Endodermal cell (in vitro differentiated cells): ENCODE measurements at regions not wholly inside any gene's neighbourhood (a gene's known extent, or its start where the extent isn't known, plus 50 kb on each side); places are given as distances from the start of the nearest gene placed in this dataset.
"Not testable (repeated sequence)": the region's sequence is repeated elsewhere in the genome, so short reads cannot be mapped to it uniquely, and the experiment has no call there.

Experiments
- DNase-seq: peaks from one replicate; pipeline ENCODE4 v3.0.0-alpha.2; 2017
- H3K27ac ChIP-seq: 2 replicates; pipeline ENCODE4 v1.5.1; 2013; ENCODE audit warnings: mild to moderate bottlenecking, low read depth, low read length, moderate library complexity
- H3K27me3 ChIP-seq: 2 replicates; pipeline ENCODE4 v1.6.1; 2013; ENCODE audit warnings: mild to moderate bottlenecking, low read length, moderate library complexity; ENCODE audit not compliant: insufficient read depth, control insufficient read depth, poor library complexity, severe bottlenecking
- H3K36me3 ChIP-seq: 2 replicates; pipeline ENCODE4 v1.7.0; 2013; ENCODE audit warnings: mild to moderate bottlenecking, low read length, moderate library complexity; ENCODE audit not compliant: control insufficient read depth, insufficient read depth
- H3K4me1 ChIP-seq: one replicate; pipeline ENCODE4 v1.7.0; 2013; ENCODE audit warnings: low read length; ENCODE audit not compliant: control insufficient read depth, insufficient read depth
- H3K4me3 ChIP-seq: 2 replicates; pipeline ENCODE4 v1.5.1; 2013; ENCODE audit warnings: mild to moderate bottlenecking, low read length, moderate library complexity
- H3K9ac ChIP-seq: 2 replicates; pipeline ENCODE4 v1.6.1; 2013; ENCODE audit warnings: mild to moderate bottlenecking, low read length, moderate library complexity; ENCODE audit not compliant: poor library complexity, severe bottlenecking; ENCODE audit errors: extremely low read depth
- H3K9me3 ChIP-seq: 2 replicates; pipeline ENCODE4 v1.6.1; 2013; ENCODE audit warnings: mild to moderate bottlenecking, low read length, moderate library complexity; ENCODE audit not compliant: control insufficient read depth
- H3K27ac Mint-ChIP-seq: 2 replicates; pipeline ENCODE4 v1.8.0; 2020; ENCODE audit warnings: mixed read lengths
- H3K27me3 Mint-ChIP-seq: 2 replicates; pipeline ENCODE4 v1.8.0; 2021; ENCODE audit warnings: mild to moderate bottlenecking, mixed read lengths; ENCODE audit not compliant: insufficient read depth
- H3K36me3 Mint-ChIP-seq: 2 replicates; pipeline ENCODE4 v1.8.0; 2020; ENCODE audit warnings: low read depth, mixed read lengths
- H3K4me1 Mint-ChIP-seq: 2 replicates; pipeline ENCODE4 v1.8.0; 2020; ENCODE audit warnings: mixed read lengths
- H3K4me3 Mint-ChIP-seq: 2 replicates; pipeline ENCODE4 v1.8.0; 2020; ENCODE audit warnings: mild to moderate bottlenecking, moderate library complexity, mixed read lengths
- H3K9me3 Mint-ChIP-seq: 2 replicates; pipeline ENCODE4 v1.8.0; 2020; ENCODE audit warnings: mild to moderate bottlenecking, mixed read lengths
- CTCF ChIP-seq: fragments of 200-600 bp; sonication (generic); conservative IDR thresholded peaks from 2 replicates; pipeline ENCODE4 v1.5.0; 2021; ENCODE audit warnings: antibody characterized with exemption, mild to moderate bottlenecking
- WGBS, 2 experiments: methylation state at CpG; one replicate each; pipeline versions ENCODE4 v1.1.5 to v1.1.7; 2013; ENCODE audit warnings: missing lambda C conversion rate in 2 of 2, mixed read lengths in 1 of 2; ENCODE audit not compliant: insufficient coverage in 1 of 2, insufficient read length in 1 of 2; 5-methylcytosine and 5-hydroxymethylcytosine counted together

DNA sequence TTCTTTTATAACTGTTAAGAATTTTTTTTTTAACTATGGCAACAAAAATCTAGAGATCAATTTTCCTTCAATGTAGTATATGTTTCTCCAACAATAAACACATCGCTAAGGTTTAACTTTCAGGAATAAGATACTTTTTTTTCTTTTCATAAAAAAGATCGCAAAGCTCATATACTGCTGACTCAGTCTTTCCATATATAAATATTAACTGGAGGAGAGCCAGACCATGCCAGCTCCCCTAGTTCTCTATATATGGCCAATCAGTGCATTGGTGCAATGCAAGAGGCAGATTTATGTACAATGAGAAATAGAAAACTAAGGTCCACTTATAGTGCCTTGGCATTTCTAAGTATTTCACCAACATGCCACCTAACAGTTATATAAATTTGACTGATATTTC is 89.2 kb upstream of the GAS1 start:
- no peak overlapping the region for H3K27ac Mint-ChIP-seq
- no peak overlapping the region for H3K27ac ChIP-seq
- peaks cover 22% of the 10 kb centered on the region for H3K4me1 Mint-ChIP-seq
- TF ChIP-seq CTCF: no peak
- H3K27me3 ChIP-seq: no peaks in the 10 kb centered on the region
- no peak overlapping the region for H3K4me3 ChIP-seq
- H3K4me3 Mint-ChIP-seq: no peak overlapping the region
- H3K27me3 Mint-ChIP-seq: no peaks in the 10 kb centered on the region
- DNase-seq: no peak
- peaks cover 4% of the 10 kb centered on the region for H3K9me3 ChIP-seq
- no peaks in the 10 kb centered on the region for H3K36me3 ChIP-seq
- no peaks in the 10 kb centered on the region for H3K4me1 ChIP-seq
- H3K9ac ChIP-seq: no peak overlapping the region
- peaks cover 3% of the 10 kb centered on the region for H3K9me3 Mint-ChIP-seq
- peaks cover 8% of the 10 kb centered on the region for H3K36me3 Mint-ChIP-seq
- WGBS, 2 experiments: 100% methylated on average over 1 to 2 of the region's 2 CpGs

DNA sequence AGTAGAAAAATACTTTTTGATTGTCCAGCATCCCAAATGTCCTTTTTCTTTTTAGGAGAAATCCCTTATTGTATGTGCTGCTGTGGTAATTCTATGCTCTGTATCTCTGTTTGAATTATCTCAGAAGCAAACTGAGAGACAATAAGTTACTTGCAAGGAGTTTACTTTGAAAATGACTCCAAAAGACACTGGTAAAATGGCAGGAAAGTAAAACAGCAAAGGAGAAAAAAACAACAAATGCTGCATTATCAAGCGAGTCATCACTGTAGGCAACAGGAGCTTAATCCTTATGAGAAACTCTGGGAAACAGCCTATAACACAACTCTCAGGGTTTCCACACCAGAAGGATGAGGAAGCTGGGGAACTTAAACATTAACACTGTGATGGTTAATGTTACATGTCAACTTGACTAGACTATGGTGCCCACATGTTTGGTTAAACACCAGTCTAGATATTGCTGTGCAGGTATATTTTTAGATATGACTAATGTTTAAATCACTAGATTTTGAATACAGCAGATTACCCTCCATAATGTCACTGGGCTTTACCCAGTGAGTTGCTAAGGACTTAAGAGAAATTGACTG is 92.6 kb upstream of the GAS1 start:
- peak overlapping the region; percentile 83 for H3K4me3 ChIP-seq
- 83 to 94% methylated on average over 1 of the region's 1 CpG for WGBS, 2 experiments
- Mint-ChIP-seq H3K27me3 (no peaks in the 10 kb centered on the region), H3K4me1 (peaks cover 12% of the 10 kb centered on the region), H3K9me3 (peaks cover 13% of the 10 kb centered on the region), H3K36me3 (peaks cover 3% of the 10 kb centered on the region), H3K4me3 (peak overlapping the region; percentile 87), H3K27ac (peak overlapping the region; percentile 40)
- H3K27ac ChIP-seq: no peak overlapping the region
- no peaks in the 10 kb centered on the region for H3K27me3 ChIP-seq
- H3K9ac ChIP-seq: no peak overlapping the region
- H3K9me3 ChIP-seq: peaks cover 4% of the 10 kb centered on the region
- DNase-seq: no peak
- TF ChIP-seq CTCF: no peak
- no peaks in the 10 kb centered on the region for H3K4me1 ChIP-seq
- no peaks in the 10 kb centered on the region for H3K36me3 ChIP-seq

GRCh38 chr9:87040410-87041009 is 93.2 kb upstream of the GAS1 start:
- peak overlapping the region; percentile 87 for H3K4me3 Mint-ChIP-seq
- H3K27ac Mint-ChIP-seq: no peak overlapping the region
- 50 to 93% methylated on average over 1 to 2 of the region's 2 CpGs for WGBS, 2 experiments

GRCh38 chr9:87041553-87042235 is 94.4 kb upstream of the GAS1 start:
- not testable (repeated sequence) for H3K9me3 ChIP-seq, H3K36me3 Mint-ChIP-seq, H3K36me3 ChIP-seq, H3K27ac ChIP-seq, H3K27me3 Mint-ChIP-seq, H3K27me3 ChIP-seq, H3K4me1 ChIP-seq
- H3K9ac ChIP-seq: peak overlapping the region; percentile 49
- Mint-ChIP-seq H3K4me1 (peaks cover 12% of the 10 kb centered on the region), H3K27ac (peak overlapping the region; percentile 99), H3K4me3 (peak overlapping the region; percentile 87), H3K9me3 (peaks cover 16% of the 10 kb centered on the region)
- DNase-seq: peak; percentile 67
- 57 to 83% methylated on average over 7 to 28 of the region's 29 CpGs for WGBS, 2 experiments
- H3K4me3 ChIP-seq: peak overlapping the region; percentile 83

More at GRCh38 chr9:87040410-87041009, 93.2 kb upstream of the GAS1 start:
- Histone ChIP-seq H3K27me3 (no peaks in the 10 kb centered on the region), H3K36me3 (no peaks in the 10 kb centered on the region), H3K9ac (no peak overlapping the region), H3K4me3 (peak overlapping the region; percentile 83), H3K4me1 (no peaks in the 10 kb centered on the region), H3K9me3 (peaks cover 4% of the 10 kb centered on the region), H3K27ac (no peak overlapping the region)
- peak; percentile 54 for DNase-seq
- H3K4me1 Mint-ChIP-seq: peaks cover 12% of the 10 kb centered on the region
- peaks cover 13% of the 10 kb centered on the region for H3K9me3 Mint-ChIP-seq
- TF ChIP-seq CTCF: no peak
- H3K36me3 Mint-ChIP-seq: peaks cover 3% of the 10 kb centered on the region
- no peaks in the 10 kb centered on the region for H3K27me3 Mint-ChIP-seq
